ENCODE measurements at regions not wholly inside any gene's neighbourhood (a gene's known extent, or its start where the extent isn't known, plus 50 kb on each side); places are given as distances from the start of the nearest gene placed in this dataset.

DNA sequence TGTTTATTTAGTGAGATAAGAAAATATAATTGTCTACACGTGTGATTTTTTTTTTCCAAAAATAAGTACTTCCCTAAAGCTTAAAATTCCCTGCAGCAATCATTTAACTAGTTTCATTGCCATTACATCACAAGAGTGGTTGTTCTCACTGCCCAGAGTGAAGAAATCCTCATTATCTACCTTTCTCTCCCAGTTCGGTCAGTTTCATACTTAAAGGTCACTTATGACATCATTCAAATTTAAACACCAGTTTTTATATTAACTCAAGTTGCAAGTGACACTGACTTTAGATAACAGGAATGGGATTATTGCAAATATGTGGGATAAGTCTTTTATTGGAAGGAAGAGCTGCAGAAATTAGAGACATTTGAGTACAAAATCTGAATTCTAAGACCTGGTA lies 1699.8 kb upstream of the IGFBP7 start:
- Histone ChIP-seq H3K4me1 (no peaks in the 10 kb centered on the region), H3K4me3 (replicated peaks in 1 of 3) (no peak overlapping the region), H3K9me3 (no peaks in the 10 kb centered on the region), H3K27ac (no peak overlapping the region), H3K27me3 (no peaks in the 10 kb centered on the region), H3K36me3 (no peaks in the 10 kb centered on the region)
- 50 to 60% methylated on average over 2 of the region's 2 CpGs for whole genome bisulfite sequencing, 2 donors
- DNase-seq: no peak
- intact Hi-C loops (cut with DNase I): no loop called here
- TF ChIP-seq, protein P1, sequence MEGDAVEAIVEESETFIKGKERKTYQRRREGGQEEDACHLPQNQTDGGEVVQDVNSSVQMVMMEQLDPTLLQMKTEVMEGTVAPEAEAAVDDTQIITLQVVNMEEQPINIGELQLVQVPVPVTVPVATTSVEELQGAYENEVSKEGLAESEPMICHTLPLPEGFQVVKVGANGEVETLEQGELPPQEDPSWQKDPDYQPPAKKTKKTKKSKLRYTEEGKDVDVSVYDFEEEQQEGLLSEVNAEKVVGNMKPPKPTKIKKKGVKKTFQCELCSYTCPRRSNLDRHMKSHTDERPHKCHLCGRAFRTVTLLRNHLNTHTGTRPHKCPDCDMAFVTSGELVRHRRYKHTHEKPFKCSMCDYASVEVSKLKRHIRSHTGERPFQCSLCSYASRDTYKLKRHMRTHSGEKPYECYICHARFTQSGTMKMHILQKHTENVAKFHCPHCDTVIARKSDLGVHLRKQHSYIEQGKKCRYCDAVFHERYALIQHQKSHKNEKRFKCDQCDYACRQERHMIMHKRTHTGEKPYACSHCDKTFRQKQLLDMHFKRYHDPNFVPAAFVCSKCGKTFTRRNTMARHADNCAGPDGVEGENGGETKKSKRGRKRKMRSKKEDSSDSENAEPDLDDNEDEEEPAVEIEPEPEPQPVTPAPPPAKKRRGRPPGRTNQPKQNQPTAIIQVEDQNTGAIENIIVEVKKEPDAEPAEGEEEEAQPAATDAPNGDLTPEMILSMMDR (IDR thresholded peaks at IDR 0.05): no peak
- no peak for TF ChIP-seq POLR2A (IDR thresholded peaks at IDR 0.05)

DNA sequence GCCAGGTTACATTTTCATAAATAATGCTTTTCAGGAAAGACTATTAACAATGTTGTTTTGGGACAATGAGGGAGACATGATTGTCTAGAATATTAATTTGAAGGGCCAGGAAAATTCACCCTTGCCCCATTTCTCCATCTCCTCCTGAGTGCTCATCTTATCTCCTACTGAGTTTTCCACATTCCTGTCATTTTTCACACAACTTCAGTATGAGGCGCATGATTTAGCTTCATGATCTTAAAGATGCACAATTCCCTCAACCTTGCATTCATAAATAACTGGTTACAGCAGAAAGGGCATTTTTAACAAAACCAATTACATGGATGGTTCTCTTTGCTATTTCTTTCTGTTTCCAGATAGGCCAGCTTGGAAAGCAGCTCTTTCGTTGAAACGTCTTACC lies 1699.2 kb upstream of the IGFBP7 start:
- no peak overlapping the region for H3K4me3 ChIP-seq (replicated peaks in 1 of 3)
- H3K4me1 ChIP-seq: no peaks in the 10 kb centered on the region
- no peaks in the 10 kb centered on the region for H3K36me3 ChIP-seq
- TF ChIP-seq, protein P1 (IDR thresholded peaks at IDR 0.05): no peak
- no peak for TF ChIP-seq POLR2A (IDR thresholded peaks at IDR 0.05)
- intact Hi-C loops (cut with DNase I): no loop called here
- no peak for DNase-seq
- H3K9me3 ChIP-seq: no peaks in the 10 kb centered on the region
- H3K27ac ChIP-seq: no peak overlapping the region
- H3K27me3 ChIP-seq: no peaks in the 10 kb centered on the region
- WGBS, 2 donors: 77 to 87% methylated on average over 3 of the region's 3 CpGs

DNA sequence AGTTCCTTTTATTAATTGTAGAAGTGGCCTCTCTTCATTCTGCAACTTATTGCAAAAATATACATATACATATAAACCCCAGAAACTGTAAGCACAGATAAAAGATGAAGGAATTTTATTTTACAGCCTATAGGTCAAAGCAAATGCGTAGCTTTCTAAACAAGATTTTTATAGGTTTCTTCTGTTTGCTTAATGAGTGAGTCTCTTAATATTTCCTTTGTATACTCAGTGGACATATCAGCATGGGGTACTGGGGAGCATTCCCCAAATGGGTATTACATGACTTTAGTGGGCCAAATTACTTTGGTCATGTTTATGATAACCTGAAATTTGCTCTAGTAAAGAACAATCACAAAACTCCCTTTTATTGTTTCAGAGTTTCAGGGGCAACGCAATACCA lies 1698.6 kb upstream of the IGFBP7 start:
- Histone ChIP-seq H3K27ac (no peak overlapping the region), H3K4me3 (replicated peaks in 1 of 3) (no peak overlapping the region), H3K27me3 (no peaks in the 10 kb centered on the region), H3K9me3 (no peaks in the 10 kb centered on the region), H3K4me1 (no peaks in the 10 kb centered on the region), H3K36me3 (no peaks in the 10 kb centered on the region)
- intact Hi-C loops (cut with DNase I): no loop called here
- 95 to 96% methylated on average over 2 of the region's 2 CpGs for WGBS, 2 donors
- DNase-seq: no peak
- TF ChIP-seq, protein P1 (IDR thresholded peaks at IDR 0.05): no peak
- no peak for TF ChIP-seq POLR2A (IDR thresholded peaks at IDR 0.05)

DNA sequence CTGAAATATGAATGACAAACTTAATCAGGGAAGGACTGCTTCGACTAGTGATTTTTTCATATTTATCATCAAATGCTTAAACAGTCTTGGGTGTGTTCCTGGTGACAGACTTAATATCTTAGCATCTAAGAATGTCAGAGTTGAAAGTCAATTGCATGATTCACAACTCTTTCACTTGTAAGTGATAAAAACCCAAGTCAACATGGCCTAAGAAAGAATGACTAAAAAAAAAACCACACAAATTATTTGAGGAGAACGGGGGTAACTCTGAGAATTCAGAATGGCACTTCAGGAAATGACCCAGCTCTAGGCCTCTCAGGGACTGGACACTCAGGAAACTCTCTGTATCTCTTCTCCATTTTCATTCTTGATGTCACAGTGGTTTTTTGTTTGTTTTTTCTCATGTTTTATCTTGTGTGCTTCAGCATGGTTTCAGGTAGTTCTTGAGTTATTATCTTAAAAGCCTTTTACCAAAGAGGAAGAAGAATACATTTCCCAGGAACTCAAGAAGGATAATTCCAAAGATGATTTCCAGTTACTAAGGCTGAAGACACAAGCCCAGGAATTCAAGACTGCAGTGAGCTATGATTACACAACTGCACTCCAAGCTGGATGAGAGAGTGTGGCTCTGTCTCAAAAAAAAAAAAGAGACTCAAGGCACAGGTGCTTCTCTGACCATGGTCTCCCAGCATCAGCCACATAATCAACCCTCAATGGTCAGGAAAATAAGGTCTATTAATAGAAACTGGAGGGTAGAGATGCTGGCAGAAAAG lies 1697.8 kb upstream of the IGFBP7 start:
- no peaks in the 10 kb centered on the region for H3K9me3 ChIP-seq

DNA sequence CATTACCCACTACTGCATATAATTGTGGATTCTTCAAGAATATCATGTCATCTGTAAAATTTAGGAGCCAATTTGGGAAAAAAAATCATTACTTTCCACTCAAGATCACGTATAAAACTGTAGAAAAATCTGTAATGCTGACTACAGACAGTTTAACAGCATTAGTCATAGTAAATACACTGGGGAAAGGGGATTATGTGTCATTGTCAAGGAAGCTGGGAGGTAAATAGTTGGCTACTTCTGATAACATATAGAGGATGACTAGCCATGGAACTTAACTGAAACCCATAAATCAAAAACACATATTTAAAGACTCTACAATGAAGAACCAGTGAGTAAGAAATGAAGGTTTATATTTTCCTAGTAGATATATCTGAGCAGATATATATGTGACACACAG lies 1666.4 kb upstream of the IGFBP7 start:
- TF ChIP-seq POLR2A (IDR thresholded peaks at IDR 0.05): no peak
- TF ChIP-seq, protein P1 (IDR thresholded peaks at IDR 0.05): no peak
- no peak for DNase-seq

More for the DNA sequence above, 1697.8 kb upstream of the IGFBP7 start:
- Histone ChIP-seq H3K27ac (no peak overlapping the region), H3K36me3 (no peaks in the 10 kb centered on the region), H3K27me3 (no peaks in the 10 kb centered on the region), H3K4me1 (no peaks in the 10 kb centered on the region), H3K4me3 (replicated peaks in 1 of 3) (no peak overlapping the region)
- TF ChIP-seq, protein P1 (IDR thresholded peaks at IDR 0.05): no peak
- no peak for TF ChIP-seq POLR2A (IDR thresholded peaks at IDR 0.05)
- intact Hi-C loops (cut with DNase I): no loop called here
- DNase-seq: no peak
- 53 to 60% methylated on average over 2 of the region's 2 CpGs for WGBS, 2 donors

More for the DNA sequence above, 1666.4 kb upstream of the IGFBP7 start:
- no peaks in the 10 kb centered on the region for H3K27me3 ChIP-seq
- no peak overlapping the region for H3K4me3 ChIP-seq (replicated peaks in 1 of 3)
- intact Hi-C loops (cut with DNase I): no loop called here
- no peaks in the 10 kb centered on the region for H3K4me1 ChIP-seq
- no peaks in the 10 kb centered on the region for H3K9me3 ChIP-seq
- H3K27ac ChIP-seq: no peak overlapping the region
- no peaks in the 10 kb centered on the region for H3K36me3 ChIP-seq
- WGBS, 2 donors: 44 to 50% methylated on average over 1 of the region's 1 CpG
